ENCODE measurements at regions not wholly inside any gene's neighbourhood (a gene's known extent, or its start where the extent isn't known, plus 50 kb on each side); places are given as distances from the start of the nearest gene placed in this dataset.

DNA sequence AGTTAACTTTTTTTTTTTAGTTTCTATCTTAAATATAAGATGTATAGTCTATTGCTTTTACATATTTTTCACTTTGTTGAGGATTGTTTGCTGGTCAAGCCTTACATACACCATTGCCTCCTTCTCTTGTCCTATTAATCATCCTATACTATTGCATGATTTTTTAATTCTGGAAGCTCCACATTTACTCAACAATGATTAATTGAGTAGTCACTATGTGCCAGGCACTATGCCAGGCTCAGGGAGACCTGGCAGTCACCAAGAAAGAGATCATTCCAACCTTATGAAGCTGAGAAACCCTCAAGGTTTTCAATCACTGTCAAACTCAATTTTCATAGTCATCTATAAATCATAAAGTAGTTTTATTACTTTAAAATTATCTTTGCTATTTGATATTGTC, 626.2 kb downstream of the IGSF11 start:
- no peak for DNase-seq

DNA sequence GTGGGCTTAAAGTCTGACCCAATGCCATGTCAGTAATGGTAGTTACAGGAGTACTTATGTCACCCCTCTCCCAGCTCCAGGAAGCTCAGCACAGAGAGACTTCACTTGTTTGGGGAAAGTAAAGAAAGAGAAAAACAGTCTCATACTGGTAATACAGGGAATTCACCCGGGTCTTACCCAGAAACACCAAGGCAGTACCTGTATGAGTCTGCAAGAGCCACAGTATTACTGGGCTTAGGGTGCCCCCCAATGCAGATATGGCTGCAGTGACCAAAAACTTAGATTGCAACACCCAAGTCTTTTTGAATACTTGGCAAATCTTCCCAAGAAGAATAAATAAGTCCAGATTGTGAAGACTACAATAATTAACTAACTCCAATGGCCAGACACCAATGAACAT, 622.1 kb downstream of the IGSF11 start:
- no peak for DNase-seq

DNA sequence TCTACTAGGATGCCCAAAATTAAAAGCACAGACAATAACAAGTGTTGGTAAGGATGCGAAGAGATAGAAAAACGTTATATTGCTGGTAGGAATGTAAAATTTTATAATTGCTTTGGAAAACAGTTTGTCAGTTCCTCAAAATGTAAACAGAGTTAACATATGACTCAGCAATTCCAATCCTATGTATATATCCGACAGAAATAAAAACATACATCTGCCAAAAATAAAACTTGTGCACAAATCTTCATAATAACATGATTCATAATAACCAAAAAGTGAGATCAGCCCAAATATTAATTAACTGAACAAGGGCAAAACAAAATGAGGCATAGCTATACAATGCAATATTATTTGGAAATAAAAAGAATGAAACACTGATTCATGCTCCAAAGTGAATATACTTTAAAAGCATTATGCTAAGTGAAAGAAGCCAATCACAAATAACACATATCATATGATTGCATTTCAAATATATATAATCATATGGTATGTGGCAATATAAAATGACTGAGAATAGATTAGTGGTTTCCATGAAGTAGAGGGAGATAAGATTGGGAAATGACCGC, 609.3 kb downstream of the IGSF11 start:
- DNase-seq, result no peak

DNA sequence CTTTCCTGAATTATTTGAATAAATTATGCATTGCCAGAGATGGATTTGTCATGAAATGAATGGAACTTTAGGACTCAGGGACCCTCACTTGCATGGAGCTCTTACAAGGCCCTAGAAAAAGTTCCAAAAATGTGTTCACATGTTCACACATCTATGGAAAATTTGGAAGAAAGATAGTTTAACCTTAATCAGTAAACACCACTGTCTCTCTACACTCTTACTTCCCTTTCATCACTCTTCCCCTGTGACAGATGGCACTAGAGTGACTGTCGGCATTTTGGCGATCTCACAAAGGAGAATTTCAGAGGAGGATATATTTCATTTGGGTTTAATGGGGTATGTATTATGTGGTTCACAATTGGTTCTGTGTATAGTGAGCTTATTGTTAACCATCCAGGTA, 600.8 kb downstream of the IGSF11 start:
- no peak for DNase-seq

DNA sequence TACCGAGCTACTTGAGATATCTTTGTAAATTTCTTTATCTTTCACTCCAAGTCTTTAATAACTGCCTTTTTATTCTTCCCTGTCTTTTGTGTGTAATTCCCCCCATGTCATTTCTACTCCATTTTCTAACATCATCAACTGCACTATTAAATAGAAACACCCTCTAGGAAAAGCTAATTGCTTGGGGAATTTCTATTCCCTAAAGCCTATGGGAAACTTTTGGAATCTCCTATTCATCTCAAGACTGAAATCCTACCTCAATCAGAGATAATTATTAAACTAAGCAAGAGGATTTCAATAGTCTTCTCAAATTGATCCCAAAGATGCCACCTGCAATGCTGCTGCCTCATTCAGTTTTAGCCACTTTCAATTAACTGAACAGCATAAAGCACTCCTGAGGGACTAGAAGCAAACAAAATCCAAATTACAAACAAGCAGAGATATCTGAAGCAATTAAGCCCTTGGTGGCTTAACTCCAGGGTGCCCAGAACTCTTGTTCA, 598.7 kb downstream of the IGSF11 start:
- DNase-seq, result peak; percentile 81

DNA sequence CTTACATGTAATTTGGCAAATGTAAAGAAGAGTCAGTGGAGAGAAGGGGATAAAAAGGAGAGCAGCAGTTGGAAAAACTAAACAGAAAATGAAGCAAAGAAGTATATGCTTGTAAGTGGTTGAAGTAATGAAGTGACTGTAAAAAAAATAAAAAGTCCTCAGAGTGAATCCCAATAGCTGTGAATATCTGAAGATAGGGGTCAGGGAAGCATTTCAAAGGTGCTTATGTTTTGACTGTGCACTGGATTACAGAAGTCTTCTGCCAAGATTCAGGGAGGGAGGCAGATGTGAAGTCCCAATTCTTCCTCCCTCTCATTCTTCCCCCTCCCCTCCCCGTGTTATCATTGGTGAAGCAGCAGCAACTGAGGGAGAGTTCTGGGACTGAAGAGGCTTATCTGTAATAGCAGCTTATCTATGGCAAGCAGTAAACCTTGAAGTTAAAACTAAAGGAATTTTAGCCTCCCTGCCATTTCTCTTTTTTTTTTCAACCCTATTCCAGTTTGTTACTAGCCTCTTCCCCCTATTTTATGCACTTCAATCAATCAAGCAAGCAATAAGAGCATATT, 597.9 kb downstream of the IGSF11 start:
- no peak for DNase-seq

DNA sequence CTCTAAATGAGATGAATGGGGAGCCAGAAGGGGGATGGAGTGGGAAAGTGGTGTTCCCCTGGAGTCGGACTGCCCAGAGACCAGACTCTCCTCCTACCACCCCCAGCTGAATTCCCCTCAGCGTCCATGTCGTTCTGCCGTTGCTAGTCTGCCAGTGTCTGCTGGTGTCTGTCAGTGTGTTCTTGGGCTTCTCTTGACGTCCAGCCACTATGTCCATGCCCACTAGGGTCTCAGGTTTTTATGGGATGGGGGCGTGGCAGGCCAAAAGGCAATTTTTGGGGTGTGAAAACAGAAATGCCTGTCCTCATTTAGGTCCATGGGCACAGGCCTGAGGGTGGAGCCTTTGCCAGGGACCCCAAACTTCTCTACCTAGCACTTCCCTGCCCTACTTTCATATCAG, 589.6 kb downstream of the IGSF11 start:
- DNase-seq, result no peak

DNA sequence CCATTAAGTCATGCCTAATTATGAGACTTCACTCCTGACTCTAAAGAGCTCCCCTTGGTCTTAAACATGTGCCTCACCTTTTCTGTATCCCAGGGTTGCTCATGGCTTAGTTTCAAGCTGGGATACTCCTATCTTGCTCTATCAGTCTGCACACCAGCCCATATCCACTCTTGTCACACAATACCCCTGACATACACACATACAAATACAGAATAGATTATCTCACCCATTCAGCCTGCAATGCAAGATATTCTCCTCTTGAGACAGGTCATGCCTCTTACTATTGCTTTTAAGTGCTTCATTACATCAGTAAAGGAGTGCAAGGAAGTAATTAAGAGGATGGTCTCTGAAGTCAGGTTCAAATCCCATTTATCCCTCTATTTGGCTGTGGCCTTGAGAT, 587.3 kb downstream of the IGSF11 start:
- DNase-seq, result no peak

DNA sequence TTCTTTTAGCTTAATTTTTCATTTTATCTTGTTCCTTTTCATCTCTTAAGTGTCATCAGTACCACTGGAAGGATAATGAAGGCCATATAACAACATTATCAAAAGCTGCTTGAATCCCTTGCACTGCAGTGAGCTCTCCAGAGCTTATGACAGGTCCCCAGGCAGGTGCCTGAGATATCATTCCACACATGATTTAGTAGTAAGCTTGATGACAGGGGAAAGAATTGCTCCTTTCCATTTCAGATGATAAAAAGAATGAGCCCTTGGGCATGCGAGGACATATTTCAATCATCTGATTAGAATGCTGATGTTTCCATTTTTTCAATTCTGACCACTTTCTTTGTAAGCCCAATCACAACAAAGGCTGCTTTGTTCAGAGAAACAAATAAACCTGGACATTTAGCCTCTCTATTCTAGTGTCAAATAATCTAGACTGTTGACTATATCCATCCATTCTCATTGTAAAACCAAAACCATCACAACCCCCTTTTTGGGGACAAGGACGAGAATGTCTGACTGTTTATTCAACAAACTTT, 567.8 kb downstream of the IGSF11 start:
- DNase-seq, result no peak

DNA sequence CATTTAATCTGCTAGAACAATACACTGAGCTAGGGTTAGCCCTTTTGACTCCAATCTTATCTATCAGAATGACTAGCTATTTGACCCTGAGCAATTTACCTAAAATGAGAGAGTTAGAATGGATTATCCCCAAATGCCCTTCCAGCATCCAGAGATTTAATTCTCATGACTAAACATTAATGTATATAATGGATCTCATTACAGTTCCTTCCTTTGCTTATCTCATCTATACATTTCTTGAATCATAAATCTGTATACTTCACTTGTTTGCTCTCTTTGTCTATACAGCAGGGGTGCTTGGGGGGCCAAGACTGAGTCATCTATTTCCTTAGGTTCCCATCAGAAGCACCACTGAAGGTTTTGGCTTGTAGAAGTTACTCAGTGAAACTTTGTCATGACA, 565.8 kb downstream of the IGSF11 start:
- DNase-seq, result no peak

DNA sequence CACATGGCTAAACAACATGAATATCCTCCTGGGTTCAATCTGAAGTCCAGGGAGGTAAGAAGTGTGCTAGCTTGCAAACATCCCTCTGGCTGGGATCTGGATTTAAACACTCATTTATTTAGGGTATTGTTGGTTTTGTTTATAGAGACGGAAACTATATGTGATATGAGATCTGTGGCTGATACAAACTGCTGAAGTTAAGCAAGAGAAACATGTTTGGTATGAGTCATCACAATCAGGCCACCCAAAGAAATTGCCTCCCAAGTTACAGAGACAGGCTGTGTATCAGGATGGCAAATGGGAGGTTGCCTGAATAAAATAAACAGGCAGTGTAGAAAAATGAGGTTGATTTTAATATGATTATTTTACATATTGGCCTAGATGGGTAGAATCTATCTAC, 562.1 kb downstream of the IGSF11 start:
- DNase-seq, result no peak

DNA sequence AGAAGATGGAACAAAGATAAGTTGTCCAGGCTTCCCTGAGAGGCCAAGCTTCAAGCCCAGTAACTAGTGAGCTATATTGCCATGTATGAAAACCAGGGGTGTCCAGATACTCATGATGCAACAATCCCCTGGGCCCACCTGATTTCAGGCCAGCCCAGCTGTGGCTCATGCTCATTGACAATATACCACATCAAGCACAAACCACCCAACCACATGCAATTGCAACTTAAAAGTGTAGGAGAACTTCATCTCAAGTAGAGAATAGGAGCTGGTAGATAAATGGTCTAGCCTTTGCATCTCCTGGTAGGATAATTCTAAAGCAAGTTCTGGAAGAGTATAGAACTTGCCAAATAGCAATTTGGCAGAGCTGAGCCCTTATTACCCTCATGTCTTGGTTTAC, 561.3 kb downstream of the IGSF11 start:
- no peak for DNase-seq

DNA sequence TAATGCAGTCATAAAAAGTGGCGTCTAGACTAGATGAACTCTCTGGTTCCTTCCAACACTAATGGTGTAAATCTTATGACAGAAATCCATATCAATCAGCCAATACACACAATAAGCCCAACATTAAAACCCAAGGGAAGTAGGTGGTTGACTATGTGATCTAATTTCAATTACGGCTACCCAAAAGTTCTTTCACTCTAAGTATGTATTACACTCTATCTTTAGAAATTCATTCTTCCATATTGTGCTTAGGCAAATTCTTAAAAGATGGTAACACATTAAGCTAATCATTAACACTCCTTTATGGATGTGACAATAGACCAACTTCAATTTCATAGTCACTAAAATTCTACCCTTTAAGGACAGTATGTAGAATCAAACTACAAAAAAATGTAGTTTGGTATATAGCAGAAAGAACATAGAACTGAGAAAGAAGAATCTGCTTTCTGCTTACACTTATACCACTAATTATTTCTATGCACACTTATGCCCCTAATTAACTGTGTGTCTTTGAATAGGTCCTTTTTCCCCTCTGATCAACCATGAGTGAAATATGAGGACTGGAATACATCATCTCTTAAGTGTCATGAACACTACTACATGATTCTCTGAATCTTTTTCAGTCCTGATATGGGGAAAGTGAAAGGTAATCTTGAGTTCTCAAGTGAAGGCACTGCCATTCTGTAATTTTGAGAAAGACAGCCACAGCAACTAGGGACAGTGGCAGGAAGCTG, 557.6 kb downstream of the IGSF11 start:
- no peak for DNase-seq

DNA sequence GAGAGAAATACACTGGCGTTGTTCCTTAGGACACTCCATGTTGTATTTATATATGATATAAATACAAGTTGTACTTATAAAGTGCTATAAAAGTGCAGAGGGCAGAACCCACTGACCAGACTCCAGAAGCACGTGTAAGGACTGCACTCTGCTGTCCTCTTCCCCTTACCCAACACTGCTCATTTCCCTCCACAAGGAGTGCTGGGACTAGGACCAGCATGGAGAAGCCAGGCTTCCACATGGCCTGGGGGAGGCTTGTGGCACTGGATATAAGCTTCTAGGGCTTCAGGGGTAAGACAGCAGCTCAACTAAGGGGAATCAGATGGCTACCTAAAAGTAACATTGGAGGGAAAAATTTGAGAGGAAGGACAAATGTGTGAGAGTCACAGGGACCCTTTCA, 556.9 kb downstream of the IGSF11 start:
- no peak for DNase-seq

DNA sequence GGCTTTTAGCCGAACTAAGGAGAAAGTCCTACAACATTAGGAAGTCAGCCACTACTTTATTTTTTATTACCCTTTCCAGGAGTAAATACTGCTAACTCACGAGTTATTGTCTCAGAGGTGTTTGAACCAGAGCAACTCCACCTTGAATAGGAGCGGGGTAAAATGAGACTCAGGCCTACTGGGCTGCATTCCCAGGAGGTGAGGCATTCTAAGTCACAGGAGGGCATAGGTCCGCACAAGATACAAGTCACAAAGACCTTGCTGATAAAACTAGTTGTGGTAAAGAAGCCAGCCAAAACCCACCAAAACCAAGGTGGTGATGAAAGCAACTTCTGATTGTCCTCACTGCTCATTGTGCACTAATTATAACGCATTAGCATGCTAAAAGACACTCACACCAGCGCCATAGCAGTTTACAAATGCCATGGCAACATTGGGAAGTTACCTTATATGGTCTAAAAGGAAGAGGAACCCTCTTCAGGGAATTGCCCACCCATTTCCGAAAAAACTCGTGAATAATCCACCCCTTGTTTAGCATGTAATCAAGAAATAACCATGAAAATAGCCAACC, 555.9 kb downstream of the IGSF11 start:
- no peak for DNase-seq

DNA sequence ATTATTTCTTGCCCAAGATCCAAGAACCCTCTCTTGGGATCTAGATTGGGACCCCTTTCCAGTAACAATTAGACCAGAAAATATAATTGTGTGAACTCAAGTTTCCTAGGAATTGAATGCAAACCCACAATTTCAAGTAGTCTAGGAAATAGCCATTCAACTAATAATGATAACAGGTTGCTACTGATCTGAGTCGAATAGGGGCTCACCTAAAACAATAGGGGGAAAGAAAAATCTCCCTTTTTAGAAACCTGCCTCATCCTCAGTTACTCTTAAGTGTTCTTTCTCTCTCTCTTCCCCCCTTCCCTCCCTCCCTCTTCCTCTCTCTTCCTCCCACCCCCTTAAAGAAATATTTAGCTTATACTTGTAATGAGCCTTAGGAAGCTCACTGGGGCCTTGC, 555.3 kb downstream of the IGSF11 start:
- DNase-seq, result no peak

DNA sequence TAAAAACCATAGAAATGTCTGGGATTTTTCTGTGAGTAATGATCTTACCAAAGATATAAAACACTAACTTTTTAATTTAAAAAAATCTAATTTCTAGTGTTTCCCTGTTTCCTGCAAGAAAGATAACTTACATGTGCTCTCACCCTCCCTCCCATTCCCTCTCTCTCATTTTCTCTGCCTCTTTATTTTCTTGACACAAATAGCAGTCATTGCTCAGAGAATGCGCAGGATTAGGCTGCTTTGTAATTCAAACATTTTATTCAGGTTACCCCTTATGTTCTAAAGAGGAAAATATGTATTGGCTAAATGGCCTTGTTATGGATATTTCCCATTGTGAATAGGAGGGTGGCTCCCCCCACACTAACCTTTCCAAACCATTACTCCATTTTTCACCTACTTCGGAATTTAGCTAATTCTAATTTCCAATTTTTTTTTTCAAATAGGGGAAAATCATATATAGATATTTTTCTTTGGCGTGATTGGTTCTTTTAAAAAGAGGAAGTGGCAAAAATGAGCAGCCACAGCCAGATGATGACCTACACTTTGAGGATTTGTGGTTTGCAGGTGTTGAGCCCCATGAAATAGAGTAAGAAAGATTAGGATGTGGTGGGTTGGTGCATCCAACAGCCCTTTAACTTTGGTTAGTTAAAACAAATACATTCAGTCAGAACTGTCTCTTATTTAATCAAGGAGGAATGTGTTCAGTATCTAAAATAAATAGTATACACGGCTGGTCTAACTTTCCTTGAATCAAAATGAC, 554.4 kb downstream of the IGSF11 start:
- no peak for DNase-seq

DNA sequence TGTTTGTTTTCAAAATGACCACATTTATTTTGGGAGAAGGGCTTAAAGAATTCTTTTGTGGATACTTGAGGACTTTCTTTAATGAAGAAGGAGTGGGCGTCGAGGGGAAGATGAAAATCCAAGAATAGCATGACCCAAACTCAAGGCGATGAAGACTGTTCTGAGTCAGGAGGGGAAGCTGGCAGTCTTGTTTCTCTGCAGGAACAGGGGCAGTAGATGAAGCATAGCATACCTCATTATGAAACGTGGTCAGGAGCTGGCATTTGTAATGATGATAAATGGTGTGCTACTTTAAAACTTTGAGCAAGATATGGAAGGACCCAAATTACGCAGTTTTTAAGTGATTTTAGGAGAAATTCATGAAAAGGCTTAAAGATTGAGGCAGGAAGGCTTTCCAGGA, 549.0 kb downstream of the IGSF11 start:
- DNase-seq, result no peak

DNA sequence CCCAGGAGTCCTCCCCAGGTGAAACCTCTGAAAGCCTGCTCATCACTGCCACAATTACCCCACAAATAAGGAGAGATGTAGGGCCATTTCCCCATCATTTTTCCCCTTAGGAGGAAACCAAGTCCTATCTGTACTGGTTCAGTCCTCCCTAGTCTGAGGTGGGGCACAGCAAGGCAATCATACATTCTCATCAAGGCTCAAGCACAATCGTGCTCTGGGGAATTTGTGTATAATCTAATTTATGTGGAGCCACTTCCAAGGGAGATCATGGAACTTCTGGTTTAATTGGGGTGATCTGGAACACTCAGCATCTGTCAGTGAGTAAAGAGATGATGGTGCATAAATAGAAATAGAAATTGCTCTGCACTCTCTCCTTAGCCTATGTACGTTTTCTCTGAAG, 546.9 kb downstream of the IGSF11 start:
- DNase-seq, result no peak

DNA sequence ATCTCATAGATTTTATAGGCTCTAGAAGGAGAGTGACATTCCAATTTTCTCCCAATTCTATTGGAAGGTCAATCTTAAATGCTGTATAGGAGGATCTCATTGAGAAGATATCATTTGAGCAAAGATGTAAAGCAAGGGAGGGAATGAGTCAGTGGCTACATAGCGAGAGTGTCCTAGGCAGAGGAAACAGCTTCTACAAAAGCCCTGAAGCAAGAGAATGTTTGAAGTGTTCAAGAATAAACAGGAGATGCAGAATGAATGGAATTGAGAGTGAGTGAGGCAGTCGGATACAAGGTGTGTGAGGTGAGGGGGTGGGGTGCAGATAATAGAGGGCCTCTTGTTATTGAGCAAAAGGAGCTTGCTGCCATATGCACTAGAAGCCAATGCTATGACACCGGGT, 545.9 kb downstream of the IGSF11 start:
- DNase-seq, result no peak

DNA sequence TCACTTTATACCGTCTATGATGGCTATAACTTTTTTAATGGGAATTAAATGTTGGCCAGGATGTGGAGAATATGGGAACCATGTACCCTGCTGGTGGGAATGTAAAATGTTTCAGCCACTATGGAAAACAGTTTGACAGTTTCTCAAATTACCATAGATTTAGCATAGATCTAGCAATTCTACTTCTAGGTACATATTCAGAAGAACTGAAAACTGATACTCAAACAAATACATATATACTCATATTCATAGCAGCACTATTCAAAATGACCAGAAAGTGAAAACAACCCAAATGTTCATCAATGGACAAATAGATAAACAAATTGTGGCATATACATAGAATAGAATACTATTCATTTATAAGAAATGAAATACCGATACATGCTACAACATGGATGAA, 539.4 kb downstream of the IGSF11 start:
- DNase-seq, result no peak

DNA sequence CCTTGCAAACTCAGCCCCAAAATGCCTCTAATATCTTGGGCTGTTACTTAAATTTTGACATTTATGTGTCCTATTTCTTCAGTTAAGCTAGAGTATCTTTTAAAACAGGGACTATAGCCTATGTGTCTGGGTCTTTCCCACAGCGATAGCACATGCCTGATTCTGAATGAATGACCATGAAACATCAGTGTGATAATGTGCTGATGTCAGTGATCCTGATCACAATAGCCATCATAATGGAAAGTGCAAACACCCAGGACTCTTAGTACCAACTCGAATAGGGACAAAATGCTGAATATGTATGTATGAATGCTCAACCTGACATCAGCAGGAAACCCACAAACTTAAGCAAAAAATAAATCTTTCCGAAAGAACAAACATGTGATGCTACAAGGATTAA, 537.4 kb downstream of the IGSF11 start:
- DNase-seq, result no peak

DNA sequence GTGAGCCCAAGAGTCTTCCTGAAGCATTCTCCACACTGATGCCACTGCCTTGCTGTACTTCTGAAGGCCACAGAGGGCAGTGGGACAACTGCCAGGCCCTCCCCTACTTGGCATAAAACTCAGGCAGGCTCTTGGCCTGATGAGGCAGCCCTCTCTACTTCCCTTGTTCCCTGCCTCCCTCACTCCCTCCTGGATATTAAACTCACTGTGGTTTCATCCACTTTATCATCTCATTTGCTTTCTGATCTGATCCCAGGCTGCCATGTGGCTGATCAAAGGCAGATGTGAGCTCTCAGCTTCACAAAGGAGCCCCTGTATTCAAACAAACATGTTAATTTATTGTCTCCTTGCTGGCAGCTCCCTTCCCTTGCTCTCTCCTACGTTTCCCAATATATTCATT, 533.5 kb downstream of the IGSF11 start:
- DNase-seq, result peak; percentile 35
